ENCODE measurements at regions not wholly inside any gene's neighbourhood (a gene's known extent, or its start where the extent isn't known, plus 50 kb on each side); places are given as distances from the start of the nearest gene placed in this dataset.
"Not testable (repeated sequence)": the region's sequence is repeated elsewhere in the genome, so short reads cannot be mapped to it uniquely, and the experiment has no call there.

DNA sequence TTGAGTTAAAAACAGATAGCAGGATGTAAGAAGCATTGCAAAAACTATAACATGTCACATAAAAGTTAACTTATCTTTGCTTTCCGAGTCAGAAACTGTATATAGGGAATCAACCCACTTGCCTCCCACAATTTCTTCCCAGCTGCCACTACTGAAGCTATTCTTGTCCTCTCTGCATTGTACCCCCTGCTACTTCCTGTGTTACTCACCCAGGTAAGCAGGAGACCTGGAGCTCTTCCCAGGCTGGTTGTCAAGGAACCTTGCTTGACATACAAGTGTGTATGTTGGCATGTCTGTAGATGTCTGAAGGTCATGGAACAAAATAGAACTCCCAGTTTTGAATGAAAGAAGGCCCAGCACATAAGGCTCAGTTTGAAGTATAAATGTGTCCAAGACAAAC lies 74.3 kb upstream of the LRRC4C start:
- H3K27me3 ChIP-seq, result no peaks in the 10 kb centered on the region
- no peaks in the 10 kb centered on the region for H3K4me1 ChIP-seq
- no peak overlapping the region for H3K27ac ChIP-seq
- no peaks in the 10 kb centered on the region for H3K36me3 ChIP-seq
- TF ChIP-seq, protein P1, sequence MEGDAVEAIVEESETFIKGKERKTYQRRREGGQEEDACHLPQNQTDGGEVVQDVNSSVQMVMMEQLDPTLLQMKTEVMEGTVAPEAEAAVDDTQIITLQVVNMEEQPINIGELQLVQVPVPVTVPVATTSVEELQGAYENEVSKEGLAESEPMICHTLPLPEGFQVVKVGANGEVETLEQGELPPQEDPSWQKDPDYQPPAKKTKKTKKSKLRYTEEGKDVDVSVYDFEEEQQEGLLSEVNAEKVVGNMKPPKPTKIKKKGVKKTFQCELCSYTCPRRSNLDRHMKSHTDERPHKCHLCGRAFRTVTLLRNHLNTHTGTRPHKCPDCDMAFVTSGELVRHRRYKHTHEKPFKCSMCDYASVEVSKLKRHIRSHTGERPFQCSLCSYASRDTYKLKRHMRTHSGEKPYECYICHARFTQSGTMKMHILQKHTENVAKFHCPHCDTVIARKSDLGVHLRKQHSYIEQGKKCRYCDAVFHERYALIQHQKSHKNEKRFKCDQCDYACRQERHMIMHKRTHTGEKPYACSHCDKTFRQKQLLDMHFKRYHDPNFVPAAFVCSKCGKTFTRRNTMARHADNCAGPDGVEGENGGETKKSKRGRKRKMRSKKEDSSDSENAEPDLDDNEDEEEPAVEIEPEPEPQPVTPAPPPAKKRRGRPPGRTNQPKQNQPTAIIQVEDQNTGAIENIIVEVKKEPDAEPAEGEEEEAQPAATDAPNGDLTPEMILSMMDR (IDR thresholded peaks at IDR 0.05), result no peak
- no peak for TF ChIP-seq POLR2A (IDR thresholded peaks at IDR 0.05)
- intact Hi-C loops (cut with DNase I), result no loop called here
- H3K4me3 ChIP-seq, result no peak overlapping the region
- no peaks in the 10 kb centered on the region for H3K9me3 ChIP-seq
- 47 to 55% methylated on average over 1 of the region's 1 CpG for WGBS, 2 donors
- no peak for DNase-seq

DNA sequence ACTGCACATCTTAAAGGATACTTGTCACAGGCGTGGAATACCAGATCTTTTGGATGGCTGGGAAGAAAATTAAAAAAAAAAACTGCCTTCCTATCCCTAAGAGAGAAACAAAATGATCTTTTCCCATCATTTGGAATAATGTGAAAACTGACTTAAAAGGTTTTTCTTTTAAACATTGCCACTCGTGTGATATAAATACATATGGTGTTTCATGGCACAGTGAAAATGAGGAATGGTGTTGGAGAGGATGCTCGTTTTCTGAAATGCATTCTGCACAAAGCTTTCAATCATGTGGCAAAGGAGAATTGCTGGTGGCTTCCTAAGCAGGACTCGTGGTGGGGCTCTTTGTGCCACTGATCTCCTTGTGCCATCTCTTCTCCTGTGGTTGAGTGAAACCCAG lies 74.9 kb upstream of the LRRC4C start:
- TF ChIP-seq, protein P1 (IDR thresholded peaks at IDR 0.05), result no peak
- TF ChIP-seq POLR2A (IDR thresholded peaks at IDR 0.05), result no peak
- Histone ChIP-seq H3K9me3 (no peaks in the 10 kb centered on the region), H3K36me3 (no peaks in the 10 kb centered on the region), H3K27ac (no peak overlapping the region), H3K4me3 (no peak overlapping the region), H3K27me3 (no peaks in the 10 kb centered on the region), H3K4me1 (no peaks in the 10 kb centered on the region)
- WGBS, 2 donors, result 21 to 42% methylated on average over 4 of the region's 4 CpGs
- intact Hi-C loops (cut with DNase I), result no loop called here
- DNase-seq, result no peak

- Histone ChIP-seq H3K36me3 (no peaks in the 10 kb centered on the region), H3K4me3 (no peak overlapping the region), H3K9me3 (no peaks in the 10 kb centered on the region), H3K27me3 (no peaks in the 10 kb centered on the region), H3K27ac (no peak overlapping the region), H3K4me1 (no peaks in the 10 kb centered on the region)
- intact Hi-C loops (cut with DNase I), result no loop called here
- whole genome bisulfite sequencing, 2 donors, result 29 to 39% methylated on average over 2 of the region's 2 CpGs
- TF ChIP-seq POLR2A (IDR thresholded peaks at IDR 0.05), result no peak
- TF ChIP-seq, protein P1 (IDR thresholded peaks at IDR 0.05), result no peak
- DNase-seq, result no peak
Measured at GRCh38 chr11:41534861-41535260, 75.4 kb upstream of the LRRC4C start.

- Histone ChIP-seq H3K4me3 (no peak overlapping the region), H3K27ac (no peak overlapping the region), H3K27me3 (no peaks in the 10 kb centered on the region), H3K9me3 (no peaks in the 10 kb centered on the region), H3K36me3 (no peaks in the 10 kb centered on the region), H3K4me1 (no peaks in the 10 kb centered on the region)
- no peak for DNase-seq
- WGBS, 2 donors, result 65 to 73% methylated on average over 9 to 10 of the region's 10 CpGs
- intact Hi-C loops (cut with DNase I), result no loop called here
- TF ChIP-seq POLR2A (IDR thresholded peaks at IDR 0.05), result no peak
- TF ChIP-seq, protein P1 (IDR thresholded peaks at IDR 0.05), result no peak
Measured at GRCh38 chr11:41536021-41536568, 76.6 kb upstream of the LRRC4C start.

- H3K4me3 ChIP-seq; H3K36me3 ChIP-seq; intact Hi-C loops (cut with DNase I); H3K4me1 ChIP-seq; H3K27ac ChIP-seq; H3K27me3 ChIP-seq; DNase-seq: not testable (repeated sequence)
- 71% methylated on average over 1 of the region's 3 CpGs; no CpG with 5 or more reads in 1 of the 2 donors for WGBS, 2 donors
- peaks cover 0 to 12% (median 0%) of the 10 kb centered on the region in 3 donors for H3K9me3 ChIP-seq
Measured at GRCh38 chr11:41544902-41545301, 85.5 kb upstream of the LRRC4C start.

Data from esophagus squamous epithelium (tissue), 5 donors.